ENCODE measurements at regions not wholly inside any gene's neighbourhood (a gene's known extent, or its start where the extent isn't known, plus 50 kb on each side); places are given as distances from the start of the nearest gene placed in this dataset.
A peak's percentile ranks its signal among the peaks of the same experiment; 100 is the strongest.

- ATAC-seq (no peak), DNase-seq (no peak)
- Mint-ChIP-seq H3K27ac (no peak overlapping the region), H3K4me3 (no peak overlapping the region), H3K9me3 (no peaks in the 10 kb centered on the region), H3K27me3 (no peaks in the 10 kb centered on the region), H3K4me1 (peaks cover 16% of the 10 kb centered on the region)
Observed at GRCh38 chr10:47140761-47141348, 159.1 kb upstream of the GDF10 start.

GRCh38 chr10:47141349-47141748 lies 158.6 kb upstream of the GDF10 start:
- Mint-ChIP-seq H3K27ac (no peak overlapping the region), H3K9me3 (no peaks in the 10 kb centered on the region), H3K27me3 (no peaks in the 10 kb centered on the region), H3K4me3 (no peak overlapping the region), H3K4me1 (peaks cover 17% of the 10 kb centered on the region)
- ATAC-seq (no peak), DNase-seq (no peak)

GRCh38 chr10:47143072-47143471 lies 156.9 kb upstream of the GDF10 start:
- Mint-ChIP-seq H3K4me3 (no peak overlapping the region), H3K4me1 (peaks cover 17% of the 10 kb centered on the region), H3K27ac (no peak overlapping the region), H3K27me3 (no peaks in the 10 kb centered on the region), H3K9me3 (no peaks in the 10 kb centered on the region)
- no peak for DNase-seq
- no peak for ATAC-seq

- ATAC-seq (no peak), DNase-seq (no peak)
- H3K4me3 Mint-ChIP-seq = no peak overlapping the region
- no peak overlapping the region for H3K27ac Mint-ChIP-seq
- no peaks in the 10 kb centered on the region for H3K9me3 Mint-ChIP-seq
- H3K27me3 Mint-ChIP-seq = no peaks in the 10 kb centered on the region
- peaks cover 17% of the 10 kb centered on the region for H3K4me1 Mint-ChIP-seq
Observed at GRCh38 chr10:47143473-47143872, 156.5 kb upstream of the GDF10 start.

GRCh38 chr10:47144525-47144924 lies 155.5 kb upstream of the GDF10 start:
- no peak overlapping the region for H3K4me3 Mint-ChIP-seq
- H3K9me3 Mint-ChIP-seq = no peaks in the 10 kb centered on the region
- ATAC-seq (no peak), DNase-seq (no peak)
- H3K4me1 Mint-ChIP-seq = peaks cover 17% of the 10 kb centered on the region
- no peaks in the 10 kb centered on the region for H3K27me3 Mint-ChIP-seq
- H3K27ac Mint-ChIP-seq = peak overlapping the region; percentile 35 to 75

GRCh38 chr10:47145290-47145934 lies 154.6 kb upstream of the GDF10 start:
- Mint-ChIP-seq H3K9me3 (no peaks in the 10 kb centered on the region), H3K4me1 (peaks cover 17% of the 10 kb centered on the region), H3K27ac (peak overlapping the region in 1 of 2 donors; percentile 20), H3K4me3 (no peak overlapping the region), H3K27me3 (no peaks in the 10 kb centered on the region)
- peak; percentile 98 for ATAC-seq
- DNase-seq = peak; percentile 19 to 52

GRCh38 chr10:47146572-47146971 lies 153.4 kb upstream of the GDF10 start:
- Mint-ChIP-seq H3K27ac (no peak overlapping the region), H3K4me1 (peaks cover 17% of the 10 kb centered on the region), H3K9me3 (no peaks in the 10 kb centered on the region), H3K27me3 (no peaks in the 10 kb centered on the region), H3K4me3 (no peak overlapping the region)
- DNase-seq (no peak), ATAC-seq (no peak)

GRCh38 chr10:47147186-47147585 lies 152.8 kb upstream of the GDF10 start:
- Mint-ChIP-seq H3K4me1 (peaks cover 17% of the 10 kb centered on the region), H3K9me3 (no peaks in the 10 kb centered on the region), H3K4me3 (no peak overlapping the region), H3K27ac (no peak overlapping the region), H3K27me3 (no peaks in the 10 kb centered on the region)
- ATAC-seq (no peak), DNase-seq (no peak)

GRCh38 chr10:47150581-47150980 lies 149.4 kb upstream of the GDF10 start:
- Mint-ChIP-seq H3K9me3 (peaks cover 20 to 28% of the 10 kb centered on the region in 2 donors), H3K4me3 (no peak overlapping the region), H3K27me3 (no peaks in the 10 kb centered on the region), H3K4me1 (peaks cover 17% of the 10 kb centered on the region), H3K27ac (no peak overlapping the region)
- ATAC-seq (no peak), DNase-seq (no peak)

GRCh38 chr10:47151920-47152319 lies 148.1 kb upstream of the GDF10 start:
- peaks cover 13% of the 10 kb centered on the region for H3K4me1 Mint-ChIP-seq
- DNase-seq (no peak), ATAC-seq (no peak)
- H3K27ac Mint-ChIP-seq = no peak overlapping the region
- H3K4me3 Mint-ChIP-seq = no peak overlapping the region
- peaks cover 30 to 42% of the 10 kb centered on the region in 2 donors for H3K9me3 Mint-ChIP-seq
- no peaks in the 10 kb centered on the region for H3K27me3 Mint-ChIP-seq

- Mint-ChIP-seq H3K9me3 (peaks cover 30 to 50% of the 10 kb centered on the region in 2 donors), H3K27me3 (no peaks in the 10 kb centered on the region), H3K4me3 (no peak overlapping the region), H3K27ac (peak overlapping the region in 1 of 2 donors; percentile 59), H3K4me1 (peaks cover 13% of the 10 kb centered on the region)
- peak; percentile 76 for ATAC-seq
- DNase-seq = peak in 1 of 2 donors; percentile 18
Observed at GRCh38 chr10:47152861-47153349, 147.1 kb upstream of the GDF10 start.

GRCh38 chr10:47154762-47155161 lies 145.2 kb upstream of the GDF10 start:
- ATAC-seq = no peak
- H3K27me3 Mint-ChIP-seq = no peaks in the 10 kb centered on the region
- H3K27ac Mint-ChIP-seq = no peak overlapping the region
- H3K4me1 Mint-ChIP-seq = peaks cover 13% of the 10 kb centered on the region
- no peak for DNase-seq
- peaks cover 30 to 50% of the 10 kb centered on the region in 2 donors for H3K9me3 Mint-ChIP-seq
- no peak overlapping the region for H3K4me3 Mint-ChIP-seq

GRCh38 chr10:47156873-47157272 lies 143.1 kb upstream of the GDF10 start:
- no peak overlapping the region for H3K4me3 Mint-ChIP-seq
- peaks cover 30 to 50% of the 10 kb centered on the region in 2 donors for H3K9me3 Mint-ChIP-seq
- ATAC-seq = no peak
- H3K27ac Mint-ChIP-seq = peak overlapping the region in 1 of 2 donors; percentile 74
- DNase-seq = no peak
- peaks cover 17% of the 10 kb centered on the region for H3K4me1 Mint-ChIP-seq
- no peaks in the 10 kb centered on the region for H3K27me3 Mint-ChIP-seq

GRCh38 chr10:47158116-47159071 lies 141.6 kb upstream of the GDF10 start:
- Mint-ChIP-seq H3K4me3 (no peak overlapping the region), H3K4me1 (peaks cover 8% of the 10 kb centered on the region), H3K27me3 (no peaks in the 10 kb centered on the region), H3K9me3 (peaks cover 23 to 39% of the 10 kb centered on the region in 2 donors), H3K27ac (no peak overlapping the region)
- DNase-seq (no peak), ATAC-seq (no peak)

GRCh38 chr10:47159361-47160260 lies 140.4 kb upstream of the GDF10 start:
- ATAC-seq (no peak), DNase-seq (no peak)
- H3K27me3 Mint-ChIP-seq = no peaks in the 10 kb centered on the region
- peaks cover 19 to 31% of the 10 kb centered on the region in 2 donors for H3K9me3 Mint-ChIP-seq
- peaks cover 9% of the 10 kb centered on the region for H3K4me1 Mint-ChIP-seq
- H3K4me3 Mint-ChIP-seq = no peak overlapping the region
- H3K27ac Mint-ChIP-seq = no peak overlapping the region

Data from stimulated activated naive CD8-positive, alpha-beta T cell treated with anti-CD3 and anti-CD28 coated beads, Interleukin-15, amount 100 ng/mL, for 72 hours (primary cell).